WTC11 (cell line): ENCODE measurements at regions not wholly inside any gene's neighbourhood (a gene's known extent, or its start where the extent isn't known, plus 50 kb on each side); places are given as distances from the start of the nearest gene placed in this dataset.

ENCODE experiments used
- ATAC-seq: fragments of 200-7000 bp; cut with Tn5 transposase; 2 replicates; pipeline ENCODE4 v1.10.0; 2021; ENCODE audit warnings: mild to moderate bottlenecking, moderate library complexity
- CTCF ChIA-PET: fragments of 300-600 bp; sonication (Branson Sonifier 250); formaldehyde crosslinking; loops from one replicate; lab custom pipeline; 2021; ENCODE audit warnings: antibody characterized with exemption; lab: Charles Lee
- POLR2A ChIA-PET: fragments of 350-600 bp; sonication (Branson Sonifier 250); formaldehyde crosslinking; loops from one replicate; lab custom pipeline; 2021; ENCODE audit warnings: antibody characterized with exemption; lab: Charles Lee
- DNase-seq: peaks from one replicate; pipeline ENCODE4 v3.0.0; 2021; ENCODE audit warnings: low spot score
- H3K27ac Mint-ChIP-seq: 2 replicates; pipeline ENCODE4 v1.8.0; 2021; ENCODE audit warnings: mixed read lengths
- H3K27me3 Mint-ChIP-seq: 2 replicates; pipeline ENCODE4 v1.8.0; 2021; ENCODE audit warnings: low read depth, mild to moderate bottlenecking, moderate library complexity, mixed read lengths
- H3K36me3 Mint-ChIP-seq: 2 replicates; pipeline ENCODE4 v1.8.0; 2021; ENCODE audit warnings: mixed read lengths
- H3K4me1 Mint-ChIP-seq: 2 replicates; pipeline ENCODE4 v1.8.0; 2022; ENCODE audit warnings: mixed read lengths
- H3K4me3 Mint-ChIP-seq: 2 replicates; pipeline ENCODE4 v1.8.0; 2021; ENCODE audit warnings: mild to moderate bottlenecking, moderate library complexity, mixed read lengths
- H3K9me3 Mint-ChIP-seq: 2 replicates; pipeline ENCODE4 v1.8.0; 2021; ENCODE audit warnings: mixed read lengths
- ATF3 ChIP-seq: sonication (generic); formaldehyde crosslinking; conservative IDR thresholded peaks from 2 replicates; pipeline ENCODE4 v1.8.1; 2022; ENCODE audit warnings: mild to moderate bottlenecking, missing genetic modification reagents
- CBFB ChIP-seq: sonication (generic); formaldehyde crosslinking; IDR thresholded peaks from 2 replicates; pipeline ENCODE4 v1.8.1; 2022; ENCODE audit warnings: mild to moderate bottlenecking, low read depth, missing genetic modification reagents
- CREM ChIP-seq: sonication (generic); formaldehyde crosslinking; IDR thresholded peaks from 2 replicates; pipeline ENCODE4 v1.8.1; 2022; ENCODE audit warnings: mild to moderate bottlenecking, missing genetic modification reagents, moderate library complexity
- ESRRA ChIP-seq: sonication (generic); formaldehyde crosslinking; IDR thresholded peaks from 2 replicates; pipeline ENCODE4 v1.8.1; 2022; ENCODE audit warnings: mild to moderate bottlenecking, missing genetic modification reagents, borderline replicate concordance
- ETV6 ChIP-seq: sonication (generic); formaldehyde crosslinking; IDR thresholded peaks from 2 replicates; pipeline ENCODE4 v1.8.1; 2022; ENCODE audit warnings: mild to moderate bottlenecking, missing genetic modification reagents
- GRHL2 ChIP-seq: fragments of 250-450 bp; sonication (Bioruptor Pico); IDR thresholded peaks from 2 replicates; pipeline ENCODE4 v1.8.0; 2022; ENCODE audit warnings: mild to moderate bottlenecking, moderate library complexity; ENCODE audit not compliant: insufficient replicate concordance, severe bottlenecking
- JAZF1 ChIP-seq: fragments of 250-450 bp; sonication (Bioruptor Pico); IDR thresholded peaks from 2 replicates; pipeline ENCODE4 v1.9.0; 2021; ENCODE audit warnings: moderate library complexity, mild to moderate bottlenecking, inconsistent platforms
- JUN ChIP-seq: sonication (generic); formaldehyde crosslinking; IDR thresholded peaks from 2 replicates; pipeline ENCODE4 v1.8.0; 2023; ENCODE audit warnings: mild to moderate bottlenecking, missing genetic modification reagents
- KAT7 ChIP-seq: sonication (generic); formaldehyde crosslinking; IDR thresholded peaks from 2 replicates; pipeline ENCODE4 v1.8.1; 2023; ENCODE audit warnings: missing genetic modification reagents, mild to moderate bottlenecking, borderline replicate concordance
- MXD4 ChIP-seq: fragments of 250-450 bp; sonication (Bioruptor Pico); IDR thresholded peaks from 2 replicates; pipeline ENCODE4 v1.8.0; 2021; ENCODE audit warnings: mild to moderate bottlenecking, moderate library complexity, borderline replicate concordance
- MYBL2 ChIP-seq: sonication (generic); formaldehyde crosslinking; IDR thresholded peaks from 2 replicates; pipeline ENCODE4 v1.8.1; 2023; ENCODE audit warnings: mild to moderate bottlenecking, moderate library complexity, missing genetic modification reagents
- NR3C1 ChIP-seq: sonication (generic); formaldehyde crosslinking; conservative IDR thresholded peaks from 2 replicates; pipeline ENCODE4 v1.8.1; 2023; ENCODE audit warnings: low read depth, mild to moderate bottlenecking, missing genetic modification reagents
- RELA ChIP-seq: sonication (generic); formaldehyde crosslinking; IDR thresholded peaks from 2 replicates; pipeline ENCODE4 v1.8.1; 2022; ENCODE audit warnings: missing genetic modification reagents, mild to moderate bottlenecking, borderline replicate concordance
- SMAD3 ChIP-seq: sonication (generic); formaldehyde crosslinking; IDR thresholded peaks from 2 replicates; pipeline ENCODE4 v1.8.0; 2022; ENCODE audit warnings: missing genetic modification reagents, mild to moderate bottlenecking, borderline replicate concordance
- SMAD4 ChIP-seq: sonication (generic); formaldehyde crosslinking; IDR thresholded peaks from 2 replicates; pipeline ENCODE4 v1.8.0; 2022; ENCODE audit warnings: mild to moderate bottlenecking, missing genetic modification reagents
- SOX15 ChIP-seq: fragments of 250-450 bp; sonication (Bioruptor Pico); IDR thresholded peaks from 2 replicates; pipeline ENCODE4 v1.9.0; 2021; ENCODE audit warnings: mild to moderate bottlenecking
- TEAD1 ChIP-seq: sonication (generic); formaldehyde crosslinking; IDR thresholded peaks from 2 replicates; pipeline ENCODE4 v1.8.0; 2022; ENCODE audit warnings: mild to moderate bottlenecking, missing genetic modification reagents
- USF1 ChIP-seq: sonication (generic); formaldehyde crosslinking; IDR thresholded peaks from 2 replicates; pipeline ENCODE4 v1.8.0; 2022; ENCODE audit warnings: mild to moderate bottlenecking, missing genetic modification reagents
- ZNF281 ChIP-seq: sonication (generic); formaldehyde crosslinking; IDR thresholded peaks from 2 replicates; pipeline ENCODE4 v1.8.0; 2023; ENCODE audit warnings: mild to moderate bottlenecking, missing genetic modification reagents
- ZNF396 ChIP-seq: fragments of 250-450 bp; sonication (Bioruptor Pico); IDR thresholded peaks from 2 replicates; pipeline ENCODE4 v1.8.0; 2021; ENCODE audit warnings: mild to moderate bottlenecking, moderate library complexity, borderline replicate concordance
- TF ChIP-seq, protein P1 (sequence below): sonication (generic); formaldehyde crosslinking; IDR thresholded peaks from 2 replicates; pipeline ENCODE4 v1.8.1; 2023; ENCODE audit warnings: mild to moderate bottlenecking, missing genetic modification reagents
- TF ChIP-seq, protein P2 (sequence below): fragments of 250-450 bp; sonication (Bioruptor Pico); IDR thresholded peaks from 2 replicates; pipeline ENCODE4 v1.9.0; 2021; ENCODE audit warnings: mild to moderate bottlenecking
- TF ChIP-seq, protein P3 (sequence below): sonication (generic); formaldehyde crosslinking; IDR thresholded peaks from 2 replicates; pipeline ENCODE4 v1.8.0; 2022; ENCODE audit warnings: missing genetic modification reagents
- TF ChIP-seq, protein P4 (sequence below): sonication (generic); formaldehyde crosslinking; IDR thresholded peaks from 2 replicates; pipeline ENCODE4 v1.8.0; 2022; ENCODE audit warnings: mild to moderate bottlenecking, missing genetic modification reagents

GRCh38 chr7:86485827-86486226 lies 157.9 kb upstream of the GRM3 start:
- TF ChIP-seq CREM (CRISPR knock-in tag): no peak
- no peak for TF ChIP-seq TEAD1 (CRISPR knock-in tag)
- TF ChIP-seq GRHL2 (CRISPR knock-in tag): no peak
- no peak for TF ChIP-seq ESRRA
- TF ChIP-seq, protein P1, sequence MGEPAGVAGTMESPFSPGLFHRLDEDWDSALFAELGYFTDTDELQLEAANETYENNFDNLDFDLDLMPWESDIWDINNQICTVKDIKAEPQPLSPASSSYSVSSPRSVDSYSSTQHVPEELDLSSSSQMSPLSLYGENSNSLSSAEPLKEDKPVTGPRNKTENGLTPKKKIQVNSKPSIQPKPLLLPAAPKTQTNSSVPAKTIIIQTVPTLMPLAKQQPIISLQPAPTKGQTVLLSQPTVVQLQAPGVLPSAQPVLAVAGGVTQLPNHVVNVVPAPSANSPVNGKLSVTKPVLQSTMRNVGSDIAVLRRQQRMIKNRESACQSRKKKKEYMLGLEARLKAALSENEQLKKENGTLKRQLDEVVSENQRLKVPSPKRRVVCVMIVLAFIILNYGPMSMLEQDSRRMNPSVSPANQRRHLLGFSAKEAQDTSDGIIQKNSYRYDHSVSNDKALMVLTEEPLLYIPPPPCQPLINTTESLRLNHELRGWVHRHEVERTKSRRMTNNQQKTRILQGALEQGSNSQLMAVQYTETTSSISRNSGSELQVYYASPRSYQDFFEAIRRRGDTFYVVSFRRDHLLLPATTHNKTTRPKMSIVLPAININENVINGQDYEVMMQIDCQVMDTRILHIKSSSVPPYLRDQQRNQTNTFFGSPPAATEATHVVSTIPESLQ (CRISPR knock-in tag): no peak
- no peak for TF ChIP-seq KAT7 (CRISPR knock-in tag)
- no peak for TF ChIP-seq ZNF281 (CRISPR knock-in tag)
- no peak for TF ChIP-seq SOX15 (CRISPR knock-in tag)
- TF ChIP-seq SMAD3: no peak
- TF ChIP-seq ATF3 (CRISPR knock-in tag): no peak
- TF ChIP-seq NR3C1: no peak
- TF ChIP-seq JUN (CRISPR knock-in tag): no peak
- TF ChIP-seq CBFB: no peak
- TF ChIP-seq ZNF396 (CRISPR knock-in tag): no peak
- TF ChIP-seq, all 79 proteins: peak for 0
- no peaks in the 10 kb centered on the region for H3K27me3 Mint-ChIP-seq
- ChIA-PET POLR2A (interaction anchor here (0.5 kb wide), 1 partner anchor 187 kb away, joined by 4 read pairs; no protein-coding TSS in a partner anchor), CTCF (no interaction called here)
- DNase-seq (no peak), ATAC-seq (no peak)
- H3K9me3 Mint-ChIP-seq: no peaks in the 10 kb centered on the region
- no peaks in the 10 kb centered on the region for H3K4me1 Mint-ChIP-seq
- no peak overlapping the region for H3K27ac Mint-ChIP-seq
- H3K36me3 Mint-ChIP-seq: no peaks in the 10 kb centered on the region
- H3K4me3 Mint-ChIP-seq: no peak overlapping the region

DNA sequence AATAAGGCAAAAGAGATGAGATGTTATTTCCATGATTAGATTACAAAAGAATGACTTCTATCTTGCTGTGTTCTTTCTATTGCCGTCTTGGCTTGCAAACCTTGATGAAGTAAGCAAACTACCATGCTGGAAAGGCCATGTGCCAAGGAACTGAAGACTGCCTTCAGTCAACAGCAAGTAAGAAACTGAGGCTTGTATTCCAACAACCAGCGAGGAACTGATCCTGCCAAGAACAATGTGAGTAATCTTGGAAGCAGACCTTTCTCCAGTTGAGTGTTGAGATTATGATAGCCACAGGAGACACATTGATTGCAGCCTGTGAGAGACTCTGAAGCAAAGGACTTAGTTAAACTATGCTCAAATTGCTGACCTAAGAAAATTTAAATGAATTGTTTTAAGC lies 164.6 kb upstream of the GRM3 start:
- no peak overlapping the region for H3K27ac Mint-ChIP-seq
- H3K4me3 Mint-ChIP-seq: no peak overlapping the region
- ATAC-seq (no peak), DNase-seq (no peak)
- no peaks in the 10 kb centered on the region for H3K36me3 Mint-ChIP-seq
- H3K9me3 Mint-ChIP-seq: no peaks in the 10 kb centered on the region
- ChIA-PET POLR2A (no interaction called here), CTCF (no interaction called here)
- H3K4me1 Mint-ChIP-seq: no peaks in the 10 kb centered on the region
- H3K27me3 Mint-ChIP-seq: no peaks in the 10 kb centered on the region
- TF ChIP-seq RELA (CRISPR knock-in tag) (no peak), USF1 (CRISPR knock-in tag) (no peak), MXD4 (CRISPR knock-in tag) (no peak), JAZF1 (no peak), ETV6 (CRISPR knock-in tag) (no peak), GRHL2 (CRISPR knock-in tag) (no peak), ZNF396 (CRISPR knock-in tag) (no peak), MYBL2 (CRISPR knock-in tag) (no peak), SMAD4 (no peak), ZNF281 (CRISPR knock-in tag) (no peak), SOX15 (CRISPR knock-in tag) (no peak)
- TF ChIP-seq, protein P2, sequence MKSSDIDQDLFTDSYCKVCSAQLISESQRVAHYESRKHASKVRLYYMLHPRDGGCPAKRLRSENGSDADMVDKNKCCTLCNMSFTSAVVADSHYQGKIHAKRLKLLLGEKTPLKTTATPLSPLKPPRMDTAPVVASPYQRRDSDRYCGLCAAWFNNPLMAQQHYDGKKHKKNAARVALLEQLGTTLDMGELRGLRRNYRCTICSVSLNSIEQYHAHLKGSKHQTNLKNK: no peak
- TF ChIP-seq, protein P3, sequence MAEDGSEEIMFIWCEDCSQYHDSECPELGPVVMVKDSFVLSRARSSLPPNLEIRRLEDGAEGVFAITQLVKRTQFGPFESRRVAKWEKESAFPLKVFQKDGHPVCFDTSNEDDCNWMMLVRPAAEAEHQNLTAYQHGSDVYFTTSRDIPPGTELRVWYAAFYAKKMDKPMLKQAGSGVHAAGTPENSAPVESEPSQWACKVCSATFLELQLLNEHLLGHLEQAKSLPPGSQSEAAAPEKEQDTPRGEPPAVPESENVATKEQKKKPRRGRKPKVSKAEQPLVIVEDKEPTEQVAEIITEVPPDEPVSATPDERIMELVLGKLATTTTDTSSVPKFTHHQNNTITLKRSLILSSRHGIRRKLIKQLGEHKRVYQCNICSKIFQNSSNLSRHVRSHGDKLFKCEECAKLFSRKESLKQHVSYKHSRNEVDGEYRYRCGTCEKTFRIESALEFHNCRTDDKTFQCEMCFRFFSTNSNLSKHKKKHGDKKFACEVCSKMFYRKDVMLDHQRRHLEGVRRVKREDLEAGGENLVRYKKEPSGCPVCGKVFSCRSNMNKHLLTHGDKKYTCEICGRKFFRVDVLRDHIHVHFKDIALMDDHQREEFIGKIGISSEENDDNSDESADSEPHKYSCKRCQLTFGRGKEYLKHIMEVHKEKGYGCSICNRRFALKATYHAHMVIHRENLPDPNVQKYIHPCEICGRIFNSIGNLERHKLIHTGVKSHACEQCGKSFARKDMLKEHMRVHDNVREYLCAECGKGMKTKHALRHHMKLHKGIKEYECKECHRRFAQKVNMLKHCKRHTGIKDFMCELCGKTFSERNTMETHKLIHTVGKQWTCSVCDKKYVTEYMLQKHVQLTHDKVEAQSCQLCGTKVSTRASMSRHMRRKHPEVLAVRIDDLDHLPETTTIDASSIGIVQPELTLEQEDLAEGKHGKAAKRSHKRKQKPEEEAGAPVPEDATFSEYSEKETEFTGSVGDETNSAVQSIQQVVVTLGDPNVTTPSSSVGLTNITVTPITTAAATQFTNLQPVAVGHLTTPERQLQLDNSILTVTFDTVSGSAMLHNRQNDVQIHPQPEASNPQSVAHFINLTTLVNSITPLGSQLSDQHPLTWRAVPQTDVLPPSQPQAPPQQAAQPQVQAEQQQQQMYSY (CRISPR knock-in tag): no peak
- TF ChIP-seq, protein P4, sequence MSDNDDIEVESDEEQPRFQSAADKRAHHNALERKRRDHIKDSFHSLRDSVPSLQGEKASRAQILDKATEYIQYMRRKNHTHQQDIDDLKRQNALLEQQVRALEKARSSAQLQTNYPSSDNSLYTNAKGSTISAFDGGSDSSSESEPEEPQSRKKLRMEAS: no peak
